ENCODE measurements at regions not wholly inside any gene's neighbourhood (a gene's known extent, or its start where the extent isn't known, plus 50 kb on each side); places are given as distances from the start of the nearest gene placed in this dataset.

DNA sequence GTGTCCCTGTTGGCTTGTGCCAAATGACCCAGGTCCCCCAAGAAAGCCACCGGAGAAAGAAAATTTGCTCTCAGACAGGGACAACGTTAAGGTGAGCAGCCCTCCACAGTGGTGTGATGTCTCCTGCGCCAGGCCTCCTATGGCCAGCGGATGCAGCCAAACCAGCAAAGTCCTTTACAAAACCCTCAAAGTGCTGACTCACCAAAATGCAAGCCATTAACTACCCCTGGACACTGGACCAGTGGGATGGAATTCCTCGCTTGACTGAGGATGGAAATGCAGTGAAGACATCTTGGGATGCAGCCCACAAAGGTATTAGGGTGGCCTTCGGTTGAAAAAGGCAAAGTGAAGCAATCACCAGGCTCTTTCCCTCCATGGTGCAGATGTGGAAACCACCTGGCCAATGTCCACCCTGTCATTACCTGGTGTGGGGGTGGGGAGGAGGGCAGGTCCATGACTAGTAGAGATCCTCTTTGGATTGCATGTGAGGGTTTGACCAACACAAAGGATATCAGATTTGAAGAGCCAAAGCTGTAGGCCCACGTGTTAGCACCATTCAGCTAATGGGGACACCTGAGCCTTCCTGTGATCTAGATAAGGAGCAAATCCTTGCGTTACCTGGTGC lies 127.4 kb upstream of the SLC6A11 start:
- no peak for TF ChIP-seq POLR2A (IDR thresholded peaks at IDR 0.05)
- TF ChIP-seq, protein P1, sequence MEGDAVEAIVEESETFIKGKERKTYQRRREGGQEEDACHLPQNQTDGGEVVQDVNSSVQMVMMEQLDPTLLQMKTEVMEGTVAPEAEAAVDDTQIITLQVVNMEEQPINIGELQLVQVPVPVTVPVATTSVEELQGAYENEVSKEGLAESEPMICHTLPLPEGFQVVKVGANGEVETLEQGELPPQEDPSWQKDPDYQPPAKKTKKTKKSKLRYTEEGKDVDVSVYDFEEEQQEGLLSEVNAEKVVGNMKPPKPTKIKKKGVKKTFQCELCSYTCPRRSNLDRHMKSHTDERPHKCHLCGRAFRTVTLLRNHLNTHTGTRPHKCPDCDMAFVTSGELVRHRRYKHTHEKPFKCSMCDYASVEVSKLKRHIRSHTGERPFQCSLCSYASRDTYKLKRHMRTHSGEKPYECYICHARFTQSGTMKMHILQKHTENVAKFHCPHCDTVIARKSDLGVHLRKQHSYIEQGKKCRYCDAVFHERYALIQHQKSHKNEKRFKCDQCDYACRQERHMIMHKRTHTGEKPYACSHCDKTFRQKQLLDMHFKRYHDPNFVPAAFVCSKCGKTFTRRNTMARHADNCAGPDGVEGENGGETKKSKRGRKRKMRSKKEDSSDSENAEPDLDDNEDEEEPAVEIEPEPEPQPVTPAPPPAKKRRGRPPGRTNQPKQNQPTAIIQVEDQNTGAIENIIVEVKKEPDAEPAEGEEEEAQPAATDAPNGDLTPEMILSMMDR (IDR thresholded peaks at IDR 0.05): no peak
